T-helper 1 cell (primary cell): ENCODE measurements at regions not wholly inside any gene's neighbourhood (a gene's known extent, or its start where the extent isn't known, plus 50 kb on each side); places are given as distances from the start of the nearest gene placed in this dataset.

Experiments used
- DNase-seq, 5 donors: peaks; one replicate each; pipeline ENCODE4 v3.0.0-alpha.2; 2012 to 2020

- no peak for DNase-seq
Measured at GRCh38 chr11:122170815-122171475, 54.9 kb upstream of the BLID start.

- no peak for DNase-seq
Measured at GRCh38 chr11:122168218-122168617, 52.2 kb upstream of the BLID start.

- no peak for DNase-seq
Measured at GRCh38 chr11:122167100-122167499, 51.1 kb upstream of the BLID start.

- DNase-seq = no peak
Measured at GRCh38 chr11:122165607-122166371, 49.8 kb upstream of the BLID start.
